ENCODE measurements at regions not wholly inside any gene's neighbourhood (a gene's known extent, or its start where the extent isn't known, plus 50 kb on each side); places are given as distances from the start of the nearest gene placed in this dataset.
A peak's percentile ranks its signal among the peaks of the same experiment; 100 is the strongest.

- H3K36me3 ChIP-seq = no peaks in the 10 kb centered on the region
- ATAC-seq = no peak
- no peak for FAIRE-seq
- H3K27ac ChIP-seq = no peak overlapping the region
- WGBS, 2 donors = 20 to 32% methylated on average over 3 of the region's 3 CpGs
- no peaks in the 10 kb centered on the region for H3K9me3 ChIP-seq
- H3K27me3 ChIP-seq = peaks cover 0 to 28% (median 0%) of the 10 kb centered on the region in 4 donors
- no peak for TF ChIP-seq CTCF (IDR thresholded peaks at IDR 0.05)
- no peak for DNase-seq
- H3K4me3 ChIP-seq = no peak overlapping the region
- intact Hi-C loops (cut with DNase I) = no loop called here
- peaks cover 0 to 9% (median 6%) of the 10 kb centered on the region in 3 donors for H3K4me1 ChIP-seq
These were observed 72.2 kb upstream of the EPHB3 start for GRCh38 chr3:184489268-184489841.

DNA sequence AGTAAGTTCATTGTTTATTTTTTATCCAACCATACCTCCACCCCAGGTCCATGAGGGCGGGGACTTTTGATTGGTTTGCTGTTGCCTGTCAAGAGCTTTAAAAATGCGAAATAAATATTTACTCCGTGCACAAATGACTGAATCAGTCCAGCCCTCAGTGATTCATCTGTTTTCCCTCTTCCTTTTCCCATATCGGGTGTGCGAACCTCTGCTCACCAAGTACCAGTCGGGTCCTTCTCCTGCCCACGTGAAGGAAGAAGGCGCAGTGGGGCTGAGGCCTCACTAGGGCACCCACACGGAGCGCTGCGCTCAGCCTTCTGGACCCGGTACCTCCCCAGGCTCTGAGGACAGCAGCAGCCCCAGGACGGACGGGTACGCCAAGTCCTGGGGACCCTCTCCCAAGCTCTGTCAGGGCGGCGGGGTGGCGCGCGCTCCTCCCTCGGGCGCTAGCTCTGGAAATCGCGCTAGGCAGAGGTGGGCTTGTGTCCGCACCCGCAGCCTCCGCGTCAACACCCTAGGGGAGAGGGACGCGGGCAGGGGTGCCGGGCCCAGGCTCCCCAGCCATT lies 70.5 kb upstream of the EPHB3 start:
- DNase-seq = peak in 3 of 6 donors; percentile 55 to 75 (median 68)

GRCh38 chr3:184491867-184492615 lies 69.5 kb upstream of the EPHB3 start:
- FAIRE-seq (no peak), ATAC-seq (peak in 1 of 4 donors; percentile 63), DNase-seq (no peak)
- Histone ChIP-seq H3K27me3 (peaks cover 0 to 32% (median 0%) of the 10 kb centered on the region in 4 donors), H3K4me1 (peaks cover 0 to 9% (median 6%) of the 10 kb centered on the region in 3 donors), H3K36me3 (no peaks in the 10 kb centered on the region), H3K27ac (no peak overlapping the region), H3K4me3 (no peak overlapping the region), H3K9me3 (no peaks in the 10 kb centered on the region)
- intact Hi-C loops (cut with DNase I) = no loop called here
- WGBS, 2 donors = 27% methylated on average over 34 of the region's 34 CpGs
- no peak for TF ChIP-seq CTCF (IDR thresholded peaks at IDR 0.05)

More for the DNA sequence above, 70.5 kb upstream of the EPHB3 start:
- intact Hi-C loops (cut with DNase I) = no loop called here
- ATAC-seq (peak; percentile 71 to 92 (median 72)), FAIRE-seq (no peak)
- TF ChIP-seq CTCF (IDR thresholded peaks at IDR 0.05) = no peak
- Histone ChIP-seq H3K4me3 (peak overlapping the region in 1 of 4 donors; percentile 13), H3K9me3 (no peaks in the 10 kb centered on the region), H3K27ac (peak overlapping the region in 1 of 4 donors; percentile 27), H3K4me1 (peaks cover 0 to 9% (median 6%) of the 10 kb centered on the region in 3 donors), H3K36me3 (no peaks in the 10 kb centered on the region), H3K27me3 (peaks cover 0 to 32% (median 0%) of the 10 kb centered on the region in 4 donors)
- 8 to 12% methylated on average over 29 to 31 of the region's 31 CpGs for WGBS, 2 donors

GRCh38 chr3:184496933-184497332 lies 64.7 kb upstream of the EPHB3 start:
- intact Hi-C loops (cut with DNase I) = no loop called here
- no peak for TF ChIP-seq CTCF (IDR thresholded peaks at IDR 0.05)
- WGBS, 2 donors = 94 to 96% methylated on average over 3 of the region's 3 CpGs
- no peak overlapping the region for H3K27ac ChIP-seq
- no peak overlapping the region for H3K4me3 ChIP-seq
- H3K36me3 ChIP-seq = no peaks in the 10 kb centered on the region
- peaks cover 0 to 3% (median 0%) of the 10 kb centered on the region in 3 donors for H3K4me1 ChIP-seq
- no peak for ATAC-seq
- no peaks in the 10 kb centered on the region for H3K9me3 ChIP-seq
- no peak for DNase-seq
- H3K27me3 ChIP-seq = peaks cover 0 to 20% (median 0%) of the 10 kb centered on the region in 4 donors
- no peak for FAIRE-seq

All from pancreas (tissue), 10 donors.